ENCODE measurements at regions not wholly inside any gene's neighbourhood (a gene's known extent, or its start where the extent isn't known, plus 50 kb on each side); places are given as distances from the start of the nearest gene placed in this dataset.

DNA sequence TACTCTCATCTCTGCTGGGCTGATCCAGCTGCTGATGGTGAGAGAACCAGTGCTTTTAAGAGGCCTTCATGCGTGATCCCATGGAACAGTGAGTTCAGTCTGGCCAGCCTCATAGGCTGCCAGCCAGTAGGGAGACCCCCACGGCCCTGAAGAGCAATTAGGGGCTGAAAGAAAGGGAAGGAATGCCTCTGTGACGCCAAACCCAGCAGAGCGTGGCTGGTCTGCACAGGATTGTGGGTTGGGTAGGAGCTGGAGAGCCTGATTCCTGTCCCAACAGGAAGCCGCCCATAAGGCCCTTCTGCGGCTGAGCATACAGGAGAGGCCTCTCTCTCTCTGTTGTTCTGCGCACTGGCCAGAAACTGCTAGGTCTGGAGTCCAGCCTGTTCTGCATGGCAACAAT, 181.5 kb upstream of the E2F8 start:
- TF ChIP-seq, protein P1, sequence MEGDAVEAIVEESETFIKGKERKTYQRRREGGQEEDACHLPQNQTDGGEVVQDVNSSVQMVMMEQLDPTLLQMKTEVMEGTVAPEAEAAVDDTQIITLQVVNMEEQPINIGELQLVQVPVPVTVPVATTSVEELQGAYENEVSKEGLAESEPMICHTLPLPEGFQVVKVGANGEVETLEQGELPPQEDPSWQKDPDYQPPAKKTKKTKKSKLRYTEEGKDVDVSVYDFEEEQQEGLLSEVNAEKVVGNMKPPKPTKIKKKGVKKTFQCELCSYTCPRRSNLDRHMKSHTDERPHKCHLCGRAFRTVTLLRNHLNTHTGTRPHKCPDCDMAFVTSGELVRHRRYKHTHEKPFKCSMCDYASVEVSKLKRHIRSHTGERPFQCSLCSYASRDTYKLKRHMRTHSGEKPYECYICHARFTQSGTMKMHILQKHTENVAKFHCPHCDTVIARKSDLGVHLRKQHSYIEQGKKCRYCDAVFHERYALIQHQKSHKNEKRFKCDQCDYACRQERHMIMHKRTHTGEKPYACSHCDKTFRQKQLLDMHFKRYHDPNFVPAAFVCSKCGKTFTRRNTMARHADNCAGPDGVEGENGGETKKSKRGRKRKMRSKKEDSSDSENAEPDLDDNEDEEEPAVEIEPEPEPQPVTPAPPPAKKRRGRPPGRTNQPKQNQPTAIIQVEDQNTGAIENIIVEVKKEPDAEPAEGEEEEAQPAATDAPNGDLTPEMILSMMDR (IDR thresholded peaks at IDR 0.05), result no peak
- TF ChIP-seq POLR2A (IDR thresholded peaks at IDR 0.05), result no peak
